ENCODE measurements at regions not wholly inside any gene's neighbourhood (a gene's known extent, or its start where the extent isn't known, plus 50 kb on each side); places are given as distances from the start of the nearest gene placed in this dataset.

DNA sequence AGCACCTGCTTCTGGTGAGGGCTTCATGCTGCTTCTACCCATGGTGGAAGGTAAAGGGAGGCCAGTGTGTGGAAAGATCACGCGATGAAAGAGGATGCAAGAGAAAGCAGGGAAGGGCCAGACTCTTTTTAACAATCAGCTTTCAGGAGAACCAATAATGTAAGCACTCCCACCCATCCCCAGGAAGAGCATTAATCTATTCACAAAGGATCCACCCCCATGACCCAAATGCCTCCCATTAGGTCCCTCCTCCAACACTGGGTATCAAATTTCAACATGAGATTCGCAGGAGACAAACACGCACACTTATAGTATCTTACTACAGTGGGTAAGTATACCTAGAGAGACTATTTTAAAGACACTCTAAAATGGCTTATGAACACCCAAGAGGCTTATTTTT, 80.5 kb upstream of the TMCC3 start:
- TF ChIP-seq MAZ (IDR thresholded peaks at IDR 0.05; ENCODE audit: borderline replicate concordance, low read depth, low read length) (no peak), MAZ (CRISPR knock-in tag; IDR thresholded peaks at IDR 0.05; ENCODE audit: low read depth) (no peak), CCAR2 (optimal IDR thresholded peaks at IDR 0.05; ENCODE audit: low read depth, low read length) (no peak), ZNF3 (CRISPR knock-in tag; IDR thresholded peaks at IDR 0.05) (no peak), XBP1 (CRISPR knock-in tag; IDR thresholded peaks at IDR 0.05) (no peak), FOXA1 (IDR thresholded peaks at IDR 0.05) (no peak), FOXA1 (CRISPR knock-in tag; IDR thresholded peaks at IDR 0.05) (no peak), ZNF550 (CRISPR knock-in tag; IDR thresholded peaks at IDR 0.05; ENCODE audit: borderline replicate concordance) (no peak)
- TF ChIP-seq, protein P1, sequence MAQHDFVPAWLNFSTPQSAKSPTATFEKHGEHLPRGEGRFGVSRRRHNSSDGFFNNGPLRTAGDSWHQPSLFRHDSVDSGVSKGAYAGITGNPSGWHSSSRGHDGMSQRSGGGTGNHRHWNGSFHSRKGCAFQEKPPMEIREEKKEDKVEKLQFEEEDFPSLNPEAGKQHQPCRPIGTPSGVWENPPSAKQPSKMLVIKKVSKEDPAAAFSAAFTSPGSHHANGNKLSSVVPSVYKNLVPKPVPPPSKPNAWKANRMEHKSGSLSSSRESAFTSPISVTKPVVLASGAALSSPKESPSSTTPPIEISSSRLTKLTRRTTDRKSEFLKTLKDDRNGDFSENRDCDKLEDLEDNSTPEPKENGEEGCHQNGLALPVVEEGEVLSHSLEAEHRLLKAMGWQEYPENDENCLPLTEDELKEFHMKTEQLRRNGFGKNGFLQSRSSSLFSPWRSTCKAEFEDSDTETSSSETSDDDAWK (CRISPR knock-in tag; IDR thresholded peaks at IDR 0.05), result no peak
- TF ChIP-seq, protein P2, sequence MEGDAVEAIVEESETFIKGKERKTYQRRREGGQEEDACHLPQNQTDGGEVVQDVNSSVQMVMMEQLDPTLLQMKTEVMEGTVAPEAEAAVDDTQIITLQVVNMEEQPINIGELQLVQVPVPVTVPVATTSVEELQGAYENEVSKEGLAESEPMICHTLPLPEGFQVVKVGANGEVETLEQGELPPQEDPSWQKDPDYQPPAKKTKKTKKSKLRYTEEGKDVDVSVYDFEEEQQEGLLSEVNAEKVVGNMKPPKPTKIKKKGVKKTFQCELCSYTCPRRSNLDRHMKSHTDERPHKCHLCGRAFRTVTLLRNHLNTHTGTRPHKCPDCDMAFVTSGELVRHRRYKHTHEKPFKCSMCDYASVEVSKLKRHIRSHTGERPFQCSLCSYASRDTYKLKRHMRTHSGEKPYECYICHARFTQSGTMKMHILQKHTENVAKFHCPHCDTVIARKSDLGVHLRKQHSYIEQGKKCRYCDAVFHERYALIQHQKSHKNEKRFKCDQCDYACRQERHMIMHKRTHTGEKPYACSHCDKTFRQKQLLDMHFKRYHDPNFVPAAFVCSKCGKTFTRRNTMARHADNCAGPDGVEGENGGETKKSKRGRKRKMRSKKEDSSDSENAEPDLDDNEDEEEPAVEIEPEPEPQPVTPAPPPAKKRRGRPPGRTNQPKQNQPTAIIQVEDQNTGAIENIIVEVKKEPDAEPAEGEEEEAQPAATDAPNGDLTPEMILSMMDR (CRISPR knock-in tag; IDR thresholded peaks at IDR 0.05), result no peak
- TF ChIP-seq, protein P3, sequence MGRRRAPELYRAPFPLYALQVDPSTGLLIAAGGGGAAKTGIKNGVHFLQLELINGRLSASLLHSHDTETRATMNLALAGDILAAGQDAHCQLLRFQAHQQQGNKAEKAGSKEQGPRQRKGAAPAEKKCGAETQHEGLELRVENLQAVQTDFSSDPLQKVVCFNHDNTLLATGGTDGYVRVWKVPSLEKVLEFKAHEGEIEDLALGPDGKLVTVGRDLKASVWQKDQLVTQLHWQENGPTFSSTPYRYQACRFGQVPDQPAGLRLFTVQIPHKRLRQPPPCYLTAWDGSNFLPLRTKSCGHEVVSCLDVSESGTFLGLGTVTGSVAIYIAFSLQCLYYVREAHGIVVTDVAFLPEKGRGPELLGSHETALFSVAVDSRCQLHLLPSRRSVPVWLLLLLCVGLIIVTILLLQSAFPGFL (CRISPR knock-in tag; IDR thresholded peaks at IDR 0.05), result no peak
